MM.1S (cell line): ENCODE measurements at regions not wholly inside any gene's neighbourhood (a gene's known extent, or its start where the extent isn't known, plus 50 kb on each side); places are given as distances from the start of the nearest gene placed in this dataset.

Experiments used
- CTCF ChIP-seq: fragments of 300-600 bp; sonication (generic); IDR thresholded peaks from 2 replicates; pipeline ENCODE4 v1.5.1; 2016; ENCODE audit warnings: antibody characterized with exemption, low read length, mixed read lengths
- EZH2 ChIP-seq: fragments of 300-600 bp; sonication (generic); optimal IDR thresholded peaks from 2 replicates; pipeline ENCODE3; 2017; ENCODE audit warnings: low read depth, mild to moderate bottlenecking, antibody characterized with exemption, low read length, mixed read lengths

GRCh38 chr5:126189862-126190261, 233.3 kb upstream of the GRAMD2B start:
- no peak for TF ChIP-seq CTCF
- no peak for TF ChIP-seq EZH2
